Activated CD8-positive, alpha-beta memory T cell treated with anti-CD3 and anti-CD28 coated beads, Interleukin-2, amount 50 U/mL, for 48 hours (primary cell): ENCODE measurements at regions not wholly inside any gene's neighbourhood (a gene's known extent, or its start where the extent isn't known, plus 50 kb on each side); places are given as distances from the start of the nearest gene placed in this dataset.

Source experiments
- DNase-seq: peaks from one replicate; pipeline ENCODE4 v3.0.0-alpha.2; 2020

- no peak for DNase-seq
These were observed 505.4 kb upstream of the PIK3C3 start for GRCh38 chr18:41449612-41450011.

- DNase-seq = no peak
These were observed 510.1 kb upstream of the PIK3C3 start for GRCh38 chr18:41444943-41445342.

- no peak for DNase-seq
These were observed 518.3 kb upstream of the PIK3C3 start for GRCh38 chr18:41436772-41437171.

- DNase-seq = no peak
These were observed 536.4 kb upstream of the PIK3C3 start for GRCh38 chr18:41418598-41418997.

- no peak for DNase-seq
These were observed 539.0 kb upstream of the PIK3C3 start for GRCh38 chr18:41416044-41416443.

- no peak for DNase-seq
These were observed 545.0 kb upstream of the PIK3C3 start for GRCh38 chr18:41410006-41410405.

GRCh38 chr18:41406834-41407233 lies 548.2 kb upstream of the PIK3C3 start:
- DNase-seq = no peak

GRCh38 chr18:41396861-41397260 lies 558.2 kb upstream of the PIK3C3 start:
- no peak for DNase-seq

GRCh38 chr18:41396211-41396610 lies 558.8 kb upstream of the PIK3C3 start:
- no peak for DNase-seq

- no peak for DNase-seq
These were observed 559.3 kb upstream of the PIK3C3 start for GRCh38 chr18:41395695-41396094.

- no peak for DNase-seq
These were observed 563.1 kb upstream of the PIK3C3 start for GRCh38 chr18:41391616-41392595.

GRCh38 chr18:41390309-41390708 lies 564.7 kb upstream of the PIK3C3 start:
- DNase-seq = no peak

GRCh38 chr18:41378598-41378997 lies 576.4 kb upstream of the PIK3C3 start:
- DNase-seq = no peak

GRCh38 chr18:41373612-41374011 lies 581.4 kb upstream of the PIK3C3 start:
- DNase-seq = no peak

- no peak for DNase-seq
These were observed 582.9 kb upstream of the PIK3C3 start for GRCh38 chr18:41372046-41372665.

- DNase-seq = no peak
These were observed 583.6 kb upstream of the PIK3C3 start for GRCh38 chr18:41371156-41372045.

GRCh38 chr18:41370740-41371139 lies 584.3 kb upstream of the PIK3C3 start:
- DNase-seq = no peak

- no peak for DNase-seq
These were observed 597.3 kb upstream of the PIK3C3 start for GRCh38 chr18:41357708-41358107.

GRCh38 chr18:41353777-41354528 lies 601.1 kb upstream of the PIK3C3 start:
- DNase-seq = no peak

- DNase-seq = no peak
These were observed 603.6 kb upstream of the PIK3C3 start for GRCh38 chr18:41351430-41351829.

- no peak for DNase-seq
These were observed 608.0 kb upstream of the PIK3C3 start for GRCh38 chr18:41347057-41347456.

GRCh38 chr18:41343808-41344207 lies 611.2 kb upstream of the PIK3C3 start:
- DNase-seq = no peak
